RKO (cell line): ENCODE measurements at regions not wholly inside any gene's neighbourhood (a gene's known extent, or its start where the extent isn't known, plus 50 kb on each side); places are given as distances from the start of the nearest gene placed in this dataset.
"Not testable (repeated sequence)": the region's sequence is repeated elsewhere in the genome, so short reads cannot be mapped to it uniquely, and the experiment has no call there.

Experiments
- DNase-seq: peaks from one replicate; pipeline ENCODE4 v3.0.0-alpha.2; 2016; ENCODE audit warnings: low spot score

GRCh38 chr2:40579247-40579646 is 127.4 kb upstream of the SLC8A1 start:
- no peak for DNase-seq

GRCh38 chr2:40584432-40584831 is 132.5 kb upstream of the SLC8A1 start:
- DNase-seq, result peak; percentile 52

GRCh38 chr2:40591774-40592173 is 139.9 kb upstream of the SLC8A1 start:
- no peak for DNase-seq

GRCh38 chr2:40592218-40592617 is 140.3 kb upstream of the SLC8A1 start:
- DNase-seq, result no peak

- no peak for DNase-seq
These were observed 155.0 kb upstream of the SLC8A1 start for GRCh38 chr2:40606862-40607261.

GRCh38 chr2:40611196-40611595 is 159.3 kb upstream of the SLC8A1 start:
- no peak for DNase-seq

GRCh38 chr2:40625849-40626248 is 174.0 kb upstream of the SLC8A1 start:
- peak; percentile 90 for DNase-seq

GRCh38 chr2:40628556-40628955 is 176.7 kb upstream of the SLC8A1 start:
- DNase-seq, result no peak

GRCh38 chr2:40629768-40630434 is 178.0 kb upstream of the SLC8A1 start:
- no peak for DNase-seq

- no peak for DNase-seq
These were observed 187.4 kb upstream of the SLC8A1 start for GRCh38 chr2:40639320-40639719.

GRCh38 chr2:40642237-40642636 is 190.3 kb upstream of the SLC8A1 start:
- DNase-seq, result no peak

GRCh38 chr2:40642726-40643125 is 190.8 kb upstream of the SLC8A1 start:
- DNase-seq, result no peak

GRCh38 chr2:40646642-40647041 is 194.8 kb upstream of the SLC8A1 start:
- DNase-seq, result no peak

- no peak for DNase-seq
These were observed 200.3 kb upstream of the SLC8A1 start for GRCh38 chr2:40652155-40652554.

- DNase-seq, result peak; percentile 61
These were observed 201.9 kb upstream of the SLC8A1 start for GRCh38 chr2:40653829-40654228.

GRCh38 chr2:40654346-40654745 is 202.5 kb upstream of the SLC8A1 start:
- DNase-seq, result no peak

GRCh38 chr2:40658941-40659340 is 207.1 kb upstream of the SLC8A1 start:
- DNase-seq, result peak; percentile 29

- no peak for DNase-seq
These were observed 213.8 kb upstream of the SLC8A1 start for GRCh38 chr2:40665493-40666232.

GRCh38 chr2:40666398-40666797 is 214.5 kb upstream of the SLC8A1 start:
- DNase-seq, result no peak

- no peak for DNase-seq
These were observed 216.5 kb upstream of the SLC8A1 start for GRCh38 chr2:40668425-40668824.

- DNase-seq, result not testable (repeated sequence)
These were observed 224.4 kb upstream of the SLC8A1 start for GRCh38 chr2:40676134-40676790.

- DNase-seq, result no peak
These were observed 228.7 kb upstream of the SLC8A1 start for GRCh38 chr2:40680547-40680946.

- no peak for DNase-seq
These were observed 238.1 kb upstream of the SLC8A1 start for GRCh38 chr2:40690036-40690435.
